Ectodermal cell (in vitro differentiated cells): ENCODE measurements at regions not wholly inside any gene's neighbourhood (a gene's known extent, or its start where the extent isn't known, plus 50 kb on each side); places are given as distances from the start of the nearest gene placed in this dataset.

Source experiments
- H3K27ac ChIP-seq: 2 replicates; pipeline ENCODE4 v1.7.0; 2013; ENCODE audit warnings: mild to moderate bottlenecking, low read depth, low read length; ENCODE audit not compliant: insufficient read depth, poor library complexity, severe bottlenecking
- H3K27me3 ChIP-seq: 2 replicates; pipeline ENCODE4 v1.7.0; 2013; ENCODE audit warnings: mild to moderate bottlenecking, low read length; ENCODE audit not compliant: insufficient read depth, control insufficient read depth, poor library complexity, severe bottlenecking
- H3K36me3 ChIP-seq: one replicate; pipeline ENCODE4 v1.7.0; 2013; ENCODE audit warnings: low read length; ENCODE audit not compliant: control insufficient read depth, insufficient read depth
- H3K4me1 ChIP-seq: one replicate; pipeline ENCODE4 v1.7.0; 2013; ENCODE audit warnings: low read length; ENCODE audit not compliant: control insufficient read depth, insufficient read depth
- H3K4me3 ChIP-seq: 2 replicates; pipeline ENCODE4 v1.7.0; 2013; ENCODE audit warnings: low read depth, low read length, control low read depth; ENCODE audit not compliant: insufficient read depth
- H3K9me3 ChIP-seq: 2 replicates; pipeline ENCODE4 v1.7.0; 2013; ENCODE audit warnings: mild to moderate bottlenecking, low read length, moderate library complexity; ENCODE audit not compliant: control insufficient read depth
- WGBS, 2 experiments: methylation state at CpG; one replicate each; pipeline ENCODE4 v1.1.7; 2013; ENCODE audit warnings: missing lambda C conversion rate in 2 of 2; 5-methylcytosine and 5-hydroxymethylcytosine counted together

DNA sequence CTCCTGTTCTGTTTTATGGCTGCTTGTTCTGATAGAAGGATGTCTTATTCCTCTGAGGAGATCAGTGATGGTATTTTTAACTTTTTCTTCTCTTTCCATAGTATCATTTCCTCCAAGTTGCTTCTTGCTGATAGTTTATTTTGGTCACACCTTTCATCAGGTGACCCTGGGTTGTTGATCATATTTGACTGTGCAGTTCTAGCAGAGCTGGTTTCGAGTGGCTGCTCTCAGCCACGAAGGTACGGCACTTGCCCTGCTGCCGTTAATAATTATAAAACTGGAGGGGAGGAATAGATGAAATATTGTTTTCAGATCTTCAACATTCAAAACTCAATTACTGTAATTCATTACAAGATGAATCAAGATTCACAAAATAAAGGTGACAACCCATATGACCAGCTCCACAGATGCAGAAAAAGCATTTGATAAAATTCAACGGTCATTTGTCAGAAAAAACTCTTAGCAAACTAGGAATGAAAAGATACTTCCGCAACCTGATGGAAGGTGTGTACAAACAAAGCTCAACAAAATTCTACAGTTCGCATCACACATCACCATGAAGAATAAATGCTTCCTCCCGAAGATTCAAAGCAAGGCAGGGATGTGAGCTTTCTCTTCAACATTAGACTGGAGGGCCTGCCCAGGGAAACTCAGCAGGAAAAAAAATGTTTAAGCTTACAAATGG lies 59.2 kb upstream of the RTL6 start:
- no peaks in the 10 kb centered on the region for H3K27me3 ChIP-seq
- H3K4me3 ChIP-seq, result no peak overlapping the region
- no peaks in the 10 kb centered on the region for H3K4me1 ChIP-seq
- H3K27ac ChIP-seq, result no peak overlapping the region
- H3K9me3 ChIP-seq, result no peaks in the 10 kb centered on the region
- no peaks in the 10 kb centered on the region for H3K36me3 ChIP-seq
- 97 to 99% methylated on average over 7 of the region's 8 CpGs for WGBS, 2 experiments

DNA sequence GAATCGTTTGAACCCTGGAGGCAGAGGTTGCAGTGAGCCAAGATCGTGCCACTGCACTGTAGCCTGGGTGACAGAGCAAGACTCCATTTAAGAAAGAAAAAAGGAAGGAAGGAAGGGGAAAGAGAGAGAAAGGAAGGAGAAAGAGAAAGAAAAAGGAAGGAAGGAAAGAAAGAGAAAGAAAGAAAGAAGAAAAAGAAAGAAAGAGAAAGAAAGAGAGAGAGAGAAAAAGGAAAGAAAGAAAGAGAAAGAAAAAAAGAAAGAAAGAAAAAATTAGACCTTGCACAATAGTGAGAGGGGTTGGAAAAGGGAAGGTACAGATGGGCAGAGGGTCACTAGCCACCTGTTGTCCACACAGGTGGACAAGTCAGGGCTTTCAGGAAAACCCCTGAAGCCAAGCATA lies 57.6 kb upstream of the RTL6 start:
- WGBS, 2 experiments, result 88 to 94% methylated on average over 2 of the region's 2 CpGs

DNA sequence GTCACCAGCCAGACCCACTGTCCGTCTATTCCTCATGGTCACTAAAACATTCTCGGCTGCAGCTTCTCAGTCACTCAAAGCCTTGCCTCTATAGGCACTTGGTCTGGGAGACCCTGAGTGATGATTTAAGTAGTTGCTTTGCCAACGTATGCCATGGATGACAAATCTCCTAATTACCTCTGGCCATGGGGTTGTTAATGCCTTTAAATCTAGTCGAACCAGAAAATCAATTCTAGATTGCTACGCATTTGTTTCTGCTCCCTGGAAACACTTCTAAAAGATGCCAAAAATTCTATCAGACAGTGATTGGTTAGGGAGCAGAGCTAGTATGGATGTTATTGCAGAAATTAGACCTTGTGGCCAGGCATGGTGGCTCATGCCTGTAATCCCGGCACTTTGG lies 57.0 kb upstream of the RTL6 start:
- no peaks in the 10 kb centered on the region for H3K9me3 ChIP-seq
- H3K4me1 ChIP-seq, result no peaks in the 10 kb centered on the region
- no peak overlapping the region for H3K27ac ChIP-seq
- no peaks in the 10 kb centered on the region for H3K27me3 ChIP-seq
- H3K4me3 ChIP-seq, result no peak overlapping the region
- 92 to 93% methylated on average over 6 of the region's 6 CpGs for WGBS, 2 experiments
- no peaks in the 10 kb centered on the region for H3K36me3 ChIP-seq

More for the DNA sequence above, 57.6 kb upstream of the RTL6 start:
- H3K36me3 ChIP-seq, result no peaks in the 10 kb centered on the region
- no peak overlapping the region for H3K4me3 ChIP-seq
- H3K4me1 ChIP-seq, result no peaks in the 10 kb centered on the region
- no peak overlapping the region for H3K27ac ChIP-seq
- no peaks in the 10 kb centered on the region for H3K27me3 ChIP-seq
- H3K9me3 ChIP-seq, result no peaks in the 10 kb centered on the region

DNA sequence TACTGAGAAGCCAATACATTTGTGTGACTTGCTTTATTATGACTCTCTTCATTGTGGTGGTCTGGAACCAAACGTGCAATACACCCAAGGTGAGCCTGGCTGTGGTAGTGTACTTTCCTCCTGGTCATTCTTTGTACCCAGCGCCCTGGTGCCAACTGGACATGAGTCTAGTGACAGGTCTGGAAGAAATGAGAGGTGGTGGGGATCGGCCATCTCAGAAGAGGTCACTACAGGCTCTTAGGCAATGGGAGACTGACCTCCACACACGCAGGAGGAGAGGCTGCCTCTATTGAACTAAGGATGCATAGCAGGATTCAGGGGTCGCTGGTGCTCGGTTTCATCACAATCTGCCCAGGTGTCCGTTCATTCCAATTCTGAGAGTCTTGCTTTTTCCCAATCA lies 56.4 kb upstream of the RTL6 start:
- Histone ChIP-seq H3K4me3 (no peak overlapping the region), H3K36me3 (no peaks in the 10 kb centered on the region), H3K27me3 (no peaks in the 10 kb centered on the region), H3K27ac (no peak overlapping the region), H3K9me3 (no peaks in the 10 kb centered on the region), H3K4me1 (no peaks in the 10 kb centered on the region)
- WGBS, 2 experiments, result 88 to 94% methylated on average over 7 of the region's 7 CpGs

DNA sequence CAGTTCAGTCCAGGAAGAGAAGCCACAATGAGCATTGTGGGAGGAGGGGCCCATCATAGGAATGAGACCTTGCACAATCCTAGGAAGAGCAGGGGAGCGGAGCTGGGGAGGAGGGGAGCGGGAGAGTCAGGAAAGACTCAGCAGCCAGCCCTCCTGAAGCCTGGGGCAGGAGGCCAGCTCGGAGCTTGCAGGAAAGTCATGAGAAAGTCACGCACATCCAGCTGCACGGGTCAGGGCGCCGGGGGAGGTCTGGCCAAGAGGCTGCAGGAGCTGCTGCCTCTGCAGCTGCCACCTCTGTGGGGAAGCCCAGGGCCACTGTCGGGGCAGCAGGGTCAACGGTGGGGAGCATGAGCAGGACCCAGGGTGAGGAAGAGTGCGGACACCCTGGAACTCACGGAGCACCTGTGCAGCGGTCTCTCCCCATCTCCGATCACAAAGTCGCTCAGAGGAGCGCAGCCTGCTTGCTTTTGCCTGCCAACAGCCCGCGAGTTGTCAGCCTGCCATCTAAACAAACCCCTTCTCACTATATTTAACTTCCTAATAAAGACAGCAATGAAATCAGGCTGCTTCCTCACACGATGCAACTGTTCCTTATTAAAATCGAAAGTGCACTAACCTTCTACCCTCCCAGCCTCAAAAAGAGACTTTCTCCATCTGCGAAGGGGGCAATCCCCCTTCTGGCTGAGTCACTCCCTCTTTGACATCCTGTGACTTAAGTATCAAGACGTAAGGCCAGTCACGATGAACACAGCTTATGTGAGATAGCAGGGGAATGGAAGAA lies 52.9 kb upstream of the RTL6 start:
- Histone ChIP-seq H3K27ac (no peak overlapping the region), H3K9me3 (no peaks in the 10 kb centered on the region), H3K4me3 (no peak overlapping the region), H3K36me3 (no peaks in the 10 kb centered on the region), H3K4me1 (no peaks in the 10 kb centered on the region), H3K27me3 (no peaks in the 10 kb centered on the region)
- 88% methylated on average over 22 of the region's 22 CpGs for WGBS, 2 experiments

DNA sequence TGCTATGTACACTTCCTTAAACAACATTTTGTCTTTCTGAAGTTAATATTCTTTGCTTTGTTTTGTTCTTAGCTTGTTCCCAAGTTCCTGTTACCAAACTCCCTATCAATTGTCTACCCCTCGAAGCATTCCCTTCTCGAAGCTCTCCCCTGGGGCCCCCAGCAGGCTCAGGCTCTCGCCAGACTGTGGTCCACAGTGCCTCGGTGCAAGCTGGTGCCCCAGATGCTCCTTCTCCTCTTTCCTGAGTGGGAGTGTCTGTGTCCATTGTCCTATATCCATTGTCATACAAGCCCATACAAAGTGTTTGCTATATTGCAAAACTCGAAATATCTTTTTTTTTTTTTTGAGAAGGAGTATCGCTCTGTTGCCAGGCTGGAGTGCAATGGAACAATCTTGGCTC lies 51.7 kb upstream of the RTL6 start:
- 80 to 84% methylated on average over 6 of the region's 6 CpGs for WGBS, 2 experiments
- no peak overlapping the region for H3K27ac ChIP-seq
- H3K27me3 ChIP-seq, result no peaks in the 10 kb centered on the region
- H3K36me3 ChIP-seq, result no peaks in the 10 kb centered on the region
- H3K4me1 ChIP-seq, result no peaks in the 10 kb centered on the region
- no peaks in the 10 kb centered on the region for H3K9me3 ChIP-seq
- no peak overlapping the region for H3K4me3 ChIP-seq

DNA sequence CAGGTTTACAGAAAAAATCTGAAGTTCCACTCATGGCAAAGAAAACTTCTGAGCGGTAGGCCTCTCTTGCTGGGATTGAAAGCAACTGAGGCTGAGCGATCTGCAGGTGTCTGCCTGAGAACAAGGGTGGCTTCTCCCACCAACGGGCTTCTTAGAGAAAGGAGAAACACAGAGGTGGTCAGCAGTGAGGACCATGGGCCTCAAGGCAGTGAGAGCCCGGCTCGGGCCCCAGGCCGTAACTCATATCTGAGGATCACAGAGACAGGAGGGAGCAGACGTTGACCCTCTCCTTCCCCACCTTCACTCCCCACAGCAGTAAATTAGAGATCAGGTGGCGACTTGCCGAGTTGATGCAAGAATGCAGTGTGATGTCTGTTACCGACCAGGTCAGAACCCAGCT lies 50.9 kb upstream of the RTL6 start:
- Histone ChIP-seq H3K27ac (no peak overlapping the region), H3K36me3 (no peaks in the 10 kb centered on the region)

More for the DNA sequence above, 50.9 kb upstream of the RTL6 start:
- WGBS, 2 experiments, result 88 to 91% methylated on average over 10 of the region's 10 CpGs
- Histone ChIP-seq H3K4me1 (no peaks in the 10 kb centered on the region), H3K27me3 (no peaks in the 10 kb centered on the region), H3K4me3 (no peak overlapping the region), H3K9me3 (no peaks in the 10 kb centered on the region)
